Liver (tissue), 8 donors: ENCODE measurements at regions not wholly inside any gene's neighbourhood (a gene's known extent, or its start where the extent isn't known, plus 50 kb on each side); places are given as distances from the start of the nearest gene placed in this dataset.

Source experiments
- DNase-seq: peaks from one replicate; pipeline ENCODE4 v3.0.0-alpha.2; 2017; ENCODE audit warnings: low spot score
- H3K27ac ChIP-seq, 2 donors: one replicate each; pipeline ENCODE4 v1.7.0; 2013; ENCODE audit warnings: inconsistent platforms in 2 of 2, low read length in 2 of 2, control low read depth in 1 of 2, low read depth in 1 of 2, mild to moderate bottlenecking in 1 of 2
- H3K27me3 ChIP-seq, 4 donors: one replicate each; pipeline versions ENCODE4 v1.6.1 to v1.7.0; 2013; ENCODE audit warnings: low read length in 3 of 4, inconsistent platforms in 1 of 4, mild to moderate bottlenecking in 1 of 4, moderate library complexity in 1 of 4; ENCODE audit not compliant: control insufficient read depth in 4 of 4, insufficient read depth in 4 of 4
- H3K36me3 ChIP-seq, 4 donors: one replicate each; pipeline versions ENCODE4 v1.6.1 to v1.7.0; 2013; ENCODE audit warnings: low read length in 3 of 4, mild to moderate bottlenecking in 3 of 4, low read depth in 1 of 4, moderate library complexity in 1 of 4; ENCODE audit not compliant: control insufficient read depth in 4 of 4, insufficient read depth in 3 of 4
- H3K4me1 ChIP-seq, 4 donors: one replicate each; pipeline versions ENCODE4 v1.6.1 to v1.7.0; 2013; ENCODE audit warnings: low read length in 3 of 4, mild to moderate bottlenecking in 3 of 4, moderate library complexity in 1 of 4; ENCODE audit not compliant: control insufficient read depth in 4 of 4, insufficient read depth in 4 of 4
- H3K4me3 ChIP-seq, 3 donors: one replicate each; pipeline versions ENCODE4 v1.6.1 to v1.7.0; 2013; ENCODE audit warnings: low read length in 3 of 3, control low read depth in 1 of 3, low read depth in 1 of 3, mild to moderate bottlenecking in 1 of 3
- H3K9ac ChIP-seq, 2 donors: one replicate each; pipeline ENCODE4 v1.7.0; 2013; ENCODE audit warnings: low read length in 2 of 2, mild to moderate bottlenecking in 2 of 2, moderate library complexity in 2 of 2, control low read depth in 1 of 2, low read depth in 1 of 2
- H3K9me3 ChIP-seq, 4 donors: one replicate each; pipeline versions ENCODE4 v1.6.1 to v1.7.0; 2013; ENCODE audit warnings: low read length in 3 of 4; ENCODE audit not compliant: control insufficient read depth in 4 of 4
- EGR1 ChIP-seq, 2 donors: IDR thresholded peaks; 2 replicates each; pipeline ENCODE4 v1.6.1; 2016 to 2018; ENCODE audit warnings: antibody characterized with exemption in 2 of 2, low read depth in 2 of 2
- FOXA1 ChIP-seq: IDR thresholded peaks from 2 replicates; pipeline ENCODE4 v1.6.1; 2016; ENCODE audit warnings: antibody characterized with exemption
- FOXA2 ChIP-seq: IDR thresholded peaks from 2 replicates; pipeline ENCODE4 v1.6.1; 2016; ENCODE audit warnings: antibody characterized with exemption
- GABPA ChIP-seq, 2 donors: IDR thresholded peaks in 1 of 2; conservative IDR thresholded peaks in 1 of 2; 2 replicates each; pipeline ENCODE4 v1.6.1; 2016; ENCODE audit warnings: antibody characterized with exemption in 2 of 2, mild to moderate bottlenecking in 1 of 2, moderate library complexity in 1 of 2
- HNF4A ChIP-seq, 2 donors: conservative IDR thresholded peaks; 2 replicates each; pipeline ENCODE4 v1.6.1; 2016; ENCODE audit warnings: antibody characterized with exemption in 2 of 2, mild to moderate bottlenecking in 2 of 2
- HNF4G ChIP-seq: IDR thresholded peaks from 2 replicates; pipeline ENCODE4 v1.6.1; 2016; ENCODE audit warnings: antibody characterized with exemption
- JUND ChIP-seq, 2 donors: IDR thresholded peaks; 2 replicates each; pipeline ENCODE4 v1.6.1; 2016; ENCODE audit warnings: antibody characterized with exemption in 2 of 2
- NR2F2 ChIP-seq: IDR thresholded peaks from 2 replicates; pipeline ENCODE4 v1.6.1; 2016; ENCODE audit warnings: antibody characterized with exemption
- RAD21 ChIP-seq, 2 donors: IDR thresholded peaks; 2 replicates each; pipeline ENCODE4 v1.6.1; 2016; ENCODE audit warnings: antibody characterized with exemption in 2 of 2, mild to moderate bottlenecking in 2 of 2
- RXRA ChIP-seq, 2 donors: IDR thresholded peaks; 2 replicates each; pipeline ENCODE4 v1.6.1; 2017 to 2018; ENCODE audit warnings: antibody characterized with exemption in 2 of 2, mild to moderate bottlenecking in 1 of 2
- SP1 ChIP-seq: IDR thresholded peaks from 2 replicates; pipeline ENCODE4 v1.6.1; 2018; ENCODE audit warnings: antibody characterized with exemption, mild to moderate bottlenecking
- TAF1 ChIP-seq: conservative IDR thresholded peaks from 2 replicates; pipeline ENCODE4 v1.6.1; 2016; ENCODE audit warnings: antibody characterized with exemption, mild to moderate bottlenecking
- YY1 ChIP-seq: IDR thresholded peaks from 2 replicates; pipeline ENCODE4 v1.6.1; 2016; ENCODE audit warnings: antibody characterized with exemption, mild to moderate bottlenecking
- WGBS: extraction: QIAGEN DNeasy Blood & Tissue Kit; methylation state at CpG from one replicate; pipeline ENCODE4 v1.1.7; 2013; 5-methylcytosine and 5-hydroxymethylcytosine counted together
- TF ChIP-seq, protein P1 (sequence below): fragments of 150-350 bp; IDR thresholded peaks from 2 replicates; pipeline ENCODE4 v1.5.1; 2017; ENCODE audit warnings: improper control_type of control experiment, low read depth, low read length; ENCODE audit not compliant: missing input control
- TF ChIP-seq, protein P2 (sequence below): IDR thresholded peaks from 2 replicates; pipeline ENCODE4 v1.6.1; 2016; ENCODE audit warnings: antibody characterized with exemption
- TF ChIP-seq, protein P3 (sequence below): IDR thresholded peaks from 2 replicates; pipeline ENCODE4 v1.6.1; 2016; ENCODE audit warnings: antibody characterized with exemption, mild to moderate bottlenecking
- TF ChIP-seq, protein P4 (sequence below): IDR thresholded peaks from 2 replicates; pipeline ENCODE4 v1.6.1; 2016; ENCODE audit warnings: antibody characterized with exemption
- TF ChIP-seq, protein P5 (sequence below): IDR thresholded peaks from 2 replicates; pipeline ENCODE4 v1.6.1; 2016; ENCODE audit warnings: antibody characterized with exemption
- donor health status: healthy.
- donor health status: healthy.
- donor health status: healthy.
- donor health status: healthy.
- donor health status: healthy.

DNA sequence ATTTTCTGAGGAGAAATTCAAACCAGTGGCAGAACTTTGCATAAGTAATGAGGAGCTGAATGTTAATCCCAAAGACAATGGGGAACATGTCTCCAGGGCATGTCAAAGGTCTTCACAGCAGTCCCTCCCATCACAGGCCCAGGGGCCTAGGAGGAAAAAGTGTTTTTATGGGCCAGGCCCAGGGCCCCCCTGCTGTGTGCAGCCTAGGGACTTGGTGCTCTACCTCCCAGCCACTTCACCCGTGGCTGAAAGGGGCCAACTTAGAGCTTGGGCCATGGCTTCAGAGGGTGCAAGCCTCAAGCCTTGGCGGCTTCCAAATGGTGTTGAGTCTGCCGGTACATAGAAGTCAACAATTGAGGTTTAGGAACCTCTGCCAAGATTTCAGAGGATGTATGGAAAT, 854.0 kb downstream of the LRRIQ3 start:
- Histone ChIP-seq H3K27ac (no peak overlapping the region), H3K9me3 (no peaks in the 10 kb centered on the region), H3K36me3 (no peaks in the 10 kb centered on the region), H3K4me3 (no peak overlapping the region), H3K4me1 (no peaks in the 10 kb centered on the region), H3K9ac (no peak overlapping the region), H3K27me3 (no peaks in the 10 kb centered on the region)
- no peak for DNase-seq
- TF ChIP-seq, protein P1, sequence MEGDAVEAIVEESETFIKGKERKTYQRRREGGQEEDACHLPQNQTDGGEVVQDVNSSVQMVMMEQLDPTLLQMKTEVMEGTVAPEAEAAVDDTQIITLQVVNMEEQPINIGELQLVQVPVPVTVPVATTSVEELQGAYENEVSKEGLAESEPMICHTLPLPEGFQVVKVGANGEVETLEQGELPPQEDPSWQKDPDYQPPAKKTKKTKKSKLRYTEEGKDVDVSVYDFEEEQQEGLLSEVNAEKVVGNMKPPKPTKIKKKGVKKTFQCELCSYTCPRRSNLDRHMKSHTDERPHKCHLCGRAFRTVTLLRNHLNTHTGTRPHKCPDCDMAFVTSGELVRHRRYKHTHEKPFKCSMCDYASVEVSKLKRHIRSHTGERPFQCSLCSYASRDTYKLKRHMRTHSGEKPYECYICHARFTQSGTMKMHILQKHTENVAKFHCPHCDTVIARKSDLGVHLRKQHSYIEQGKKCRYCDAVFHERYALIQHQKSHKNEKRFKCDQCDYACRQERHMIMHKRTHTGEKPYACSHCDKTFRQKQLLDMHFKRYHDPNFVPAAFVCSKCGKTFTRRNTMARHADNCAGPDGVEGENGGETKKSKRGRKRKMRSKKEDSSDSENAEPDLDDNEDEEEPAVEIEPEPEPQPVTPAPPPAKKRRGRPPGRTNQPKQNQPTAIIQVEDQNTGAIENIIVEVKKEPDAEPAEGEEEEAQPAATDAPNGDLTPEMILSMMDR = no peak
- 84% methylated on average over 3 of the region's 3 CpGs for WGBS

DNA sequence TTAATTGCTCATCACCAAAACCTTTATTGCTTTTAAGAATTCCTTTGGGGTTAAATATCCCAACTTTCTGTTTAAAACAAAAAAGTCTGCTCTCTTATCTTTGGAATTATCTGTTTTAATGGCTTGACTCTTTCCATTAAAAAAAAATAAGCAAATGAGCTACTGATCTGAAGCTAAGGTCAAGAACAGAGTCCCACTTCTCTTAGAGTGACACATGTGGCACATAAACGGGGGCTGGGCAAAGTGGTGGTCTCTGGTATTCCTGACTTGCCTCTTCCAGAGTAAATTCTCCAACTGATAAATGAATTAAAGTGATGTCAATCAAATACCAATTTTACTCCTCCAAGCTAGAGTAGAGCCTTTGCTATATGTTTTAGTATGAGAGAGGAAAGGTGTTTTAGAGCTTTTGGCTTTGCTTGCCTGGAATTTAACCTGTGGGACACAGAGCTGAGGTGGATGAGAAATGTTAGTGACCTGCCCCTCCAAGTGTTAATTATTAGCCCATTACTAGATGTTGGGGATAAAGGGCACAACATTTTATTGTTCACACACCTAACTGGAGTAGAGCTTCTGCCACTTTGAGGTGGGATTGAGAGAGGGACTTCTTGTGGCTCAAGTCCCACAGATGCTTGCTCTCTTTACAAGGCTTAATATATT, 864.0 kb downstream of the LRRIQ3 start:
- DNase-seq = no peak
- Histone ChIP-seq H3K36me3 (no peaks in the 10 kb centered on the region), H3K4me3 (no peak overlapping the region), H3K9me3 (peaks cover 0 to 3% (median 1%) of the 10 kb centered on the region in 4 donors), H3K9ac (no peak overlapping the region), H3K4me1 (peaks cover 0 to 2% (median 0%) of the 10 kb centered on the region in 4 donors), H3K27ac (no peak overlapping the region), H3K27me3 (no peaks in the 10 kb centered on the region)
- TF ChIP-seq, protein P2, sequence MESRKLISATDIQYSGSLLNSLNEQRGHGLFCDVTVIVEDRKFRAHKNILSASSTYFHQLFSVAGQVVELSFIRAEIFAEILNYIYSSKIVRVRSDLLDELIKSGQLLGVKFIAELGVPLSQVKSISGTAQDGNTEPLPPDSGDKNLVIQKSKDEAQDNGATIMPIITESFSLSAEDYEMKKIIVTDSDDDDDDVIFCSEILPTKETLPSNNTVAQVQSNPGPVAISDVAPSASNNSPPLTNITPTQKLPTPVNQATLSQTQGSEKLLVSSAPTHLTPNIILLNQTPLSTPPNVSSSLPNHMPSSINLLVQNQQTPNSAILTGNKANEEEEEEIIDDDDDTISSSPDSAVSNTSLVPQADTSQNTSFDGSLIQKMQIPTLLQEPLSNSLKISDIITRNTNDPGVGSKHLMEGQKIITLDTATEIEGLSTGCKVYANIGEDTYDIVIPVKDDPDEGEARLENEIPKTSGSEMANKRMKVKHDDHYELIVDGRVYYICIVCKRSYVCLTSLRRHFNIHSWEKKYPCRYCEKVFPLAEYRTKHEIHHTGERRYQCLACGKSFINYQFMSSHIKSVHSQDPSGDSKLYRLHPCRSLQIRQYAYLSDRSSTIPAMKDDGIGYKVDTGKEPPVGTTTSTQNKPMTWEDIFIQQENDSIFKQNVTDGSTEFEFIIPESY = peak; percentile 12
- TF ChIP-seq SP1 = peak; percentile 67
- TF ChIP-seq YY1 = no peak
- no peak for TF ChIP-seq HNF4G
- peak in 1 of 2 donors; percentile 29 for TF ChIP-seq RAD21 (IDR thresholded peaks at IDR 0.05)
- TF ChIP-seq TAF1 = no peak
- no peak for TF ChIP-seq FOXA1
- TF ChIP-seq, protein P1 = no peak
- no peak for TF ChIP-seq JUND (IDR thresholded peaks at IDR 0.05)
- TF ChIP-seq, protein P3, sequence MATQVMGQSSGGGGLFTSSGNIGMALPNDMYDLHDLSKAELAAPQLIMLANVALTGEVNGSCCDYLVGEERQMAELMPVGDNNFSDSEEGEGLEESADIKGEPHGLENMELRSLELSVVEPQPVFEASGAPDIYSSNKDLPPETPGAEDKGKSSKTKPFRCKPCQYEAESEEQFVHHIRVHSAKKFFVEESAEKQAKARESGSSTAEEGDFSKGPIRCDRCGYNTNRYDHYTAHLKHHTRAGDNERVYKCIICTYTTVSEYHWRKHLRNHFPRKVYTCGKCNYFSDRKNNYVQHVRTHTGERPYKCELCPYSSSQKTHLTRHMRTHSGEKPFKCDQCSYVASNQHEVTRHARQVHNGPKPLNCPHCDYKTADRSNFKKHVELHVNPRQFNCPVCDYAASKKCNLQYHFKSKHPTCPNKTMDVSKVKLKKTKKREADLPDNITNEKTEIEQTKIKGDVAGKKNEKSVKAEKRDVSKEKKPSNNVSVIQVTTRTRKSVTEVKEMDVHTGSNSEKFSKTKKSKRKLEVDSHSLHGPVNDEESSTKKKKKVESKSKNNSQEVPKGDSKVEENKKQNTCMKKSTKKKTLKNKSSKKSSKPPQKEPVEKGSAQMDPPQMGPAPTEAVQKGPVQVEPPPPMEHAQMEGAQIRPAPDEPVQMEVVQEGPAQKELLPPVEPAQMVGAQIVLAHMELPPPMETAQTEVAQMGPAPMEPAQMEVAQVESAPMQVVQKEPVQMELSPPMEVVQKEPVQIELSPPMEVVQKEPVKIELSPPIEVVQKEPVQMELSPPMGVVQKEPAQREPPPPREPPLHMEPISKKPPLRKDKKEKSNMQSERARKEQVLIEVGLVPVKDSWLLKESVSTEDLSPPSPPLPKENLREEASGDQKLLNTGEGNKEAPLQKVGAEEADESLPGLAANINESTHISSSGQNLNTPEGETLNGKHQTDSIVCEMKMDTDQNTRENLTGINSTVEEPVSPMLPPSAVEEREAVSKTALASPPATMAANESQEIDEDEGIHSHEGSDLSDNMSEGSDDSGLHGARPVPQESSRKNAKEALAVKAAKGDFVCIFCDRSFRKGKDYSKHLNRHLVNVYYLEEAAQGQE = peak; percentile 40
- TF ChIP-seq, protein P4, sequence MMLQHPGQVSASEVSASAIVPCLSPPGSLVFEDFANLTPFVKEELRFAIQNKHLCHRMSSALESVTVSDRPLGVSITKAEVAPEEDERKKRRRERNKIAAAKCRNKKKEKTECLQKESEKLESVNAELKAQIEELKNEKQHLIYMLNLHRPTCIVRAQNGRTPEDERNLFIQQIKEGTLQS = no peak
- TF ChIP-seq NR2F2 = no peak
- TF ChIP-seq, protein P5, sequence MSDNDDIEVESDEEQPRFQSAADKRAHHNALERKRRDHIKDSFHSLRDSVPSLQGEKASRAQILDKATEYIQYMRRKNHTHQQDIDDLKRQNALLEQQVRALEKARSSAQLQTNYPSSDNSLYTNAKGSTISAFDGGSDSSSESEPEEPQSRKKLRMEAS = peak; percentile 14
- peak; percentile 82 to 96 for TF ChIP-seq HNF4A (conservative IDR thresholded peaks at IDR 0.05)
- TF ChIP-seq GABPA (IDR thresholded peaks at IDR 0.05 in 1 of 2, conservative IDR thresholded peaks at IDR 0.05 in 1 of 2) = no peak
- no peak for TF ChIP-seq FOXA2
- TF ChIP-seq RXRA (IDR thresholded peaks at IDR 0.05) = peak; percentile 13 to 64
- no peak for TF ChIP-seq EGR1 (IDR thresholded peaks at IDR 0.05; ENCODE audit: low read depth in 2 of 2)
- WGBS = 32% methylated on average over 1 of the region's 1 CpG
